ENCODE measurements at regions not wholly inside any gene's neighbourhood (a gene's known extent, or its start where the extent isn't known, plus 50 kb on each side); places are given as distances from the start of the nearest gene placed in this dataset.
"Not testable (repeated sequence)": the region's sequence is repeated elsewhere in the genome, so short reads cannot be mapped to it uniquely, and the experiment has no call there.

DNA sequence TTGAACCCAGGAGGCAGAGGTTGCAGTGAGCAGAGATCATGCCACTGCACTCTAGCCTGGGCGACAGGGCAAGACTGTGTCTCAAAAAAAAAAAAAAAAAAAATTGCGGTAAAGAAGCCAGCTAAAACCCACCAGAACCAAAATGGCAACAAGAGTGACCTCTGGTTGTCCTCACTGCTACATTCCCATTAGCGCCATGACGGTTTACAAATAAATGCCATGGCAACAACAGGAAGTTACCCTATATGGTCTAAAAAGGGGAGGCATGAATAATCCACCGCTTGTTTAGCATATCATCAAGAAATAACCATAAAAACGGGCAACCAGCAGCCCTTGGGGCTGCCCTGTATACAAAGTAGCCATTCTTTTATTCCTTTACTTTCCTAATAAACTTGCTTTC is 242.4 kb downstream of the SKIDA1 start:
- FAIRE-seq; H3K36me3 ChIP-seq (ENCODE audit: control insufficient read depth in 3 of 3, insufficient read depth in 2 of 3, low read depth in 1 of 3, low read length in 3 of 3); DNase-seq; H3K4me1 ChIP-seq (ENCODE audit: control insufficient read depth in 3 of 3, insufficient read depth in 2 of 3, low read depth in 1 of 3, low read length in 2 of 3); H3K27me3 ChIP-seq (ENCODE audit: control insufficient read depth in 3 of 3, insufficient read depth in 3 of 3, low read length in 3 of 3); H3K9me3 ChIP-seq (ENCODE audit: control insufficient read depth in 2 of 2, insufficient read depth in 1 of 2, low read depth in 1 of 2, low read length in 1 of 2); H3K4me3 ChIP-seq (ENCODE audit: low read depth in 1 of 3, low read length in 3 of 3); H3K27ac ChIP-seq (ENCODE audit: low read depth in 1 of 3, low read length in 2 of 3): not testable (repeated sequence)
- 68 to 84% (median 69%) methylated on average over 6 of the region's 6 CpGs for WGBS, 3 donors

DNA sequence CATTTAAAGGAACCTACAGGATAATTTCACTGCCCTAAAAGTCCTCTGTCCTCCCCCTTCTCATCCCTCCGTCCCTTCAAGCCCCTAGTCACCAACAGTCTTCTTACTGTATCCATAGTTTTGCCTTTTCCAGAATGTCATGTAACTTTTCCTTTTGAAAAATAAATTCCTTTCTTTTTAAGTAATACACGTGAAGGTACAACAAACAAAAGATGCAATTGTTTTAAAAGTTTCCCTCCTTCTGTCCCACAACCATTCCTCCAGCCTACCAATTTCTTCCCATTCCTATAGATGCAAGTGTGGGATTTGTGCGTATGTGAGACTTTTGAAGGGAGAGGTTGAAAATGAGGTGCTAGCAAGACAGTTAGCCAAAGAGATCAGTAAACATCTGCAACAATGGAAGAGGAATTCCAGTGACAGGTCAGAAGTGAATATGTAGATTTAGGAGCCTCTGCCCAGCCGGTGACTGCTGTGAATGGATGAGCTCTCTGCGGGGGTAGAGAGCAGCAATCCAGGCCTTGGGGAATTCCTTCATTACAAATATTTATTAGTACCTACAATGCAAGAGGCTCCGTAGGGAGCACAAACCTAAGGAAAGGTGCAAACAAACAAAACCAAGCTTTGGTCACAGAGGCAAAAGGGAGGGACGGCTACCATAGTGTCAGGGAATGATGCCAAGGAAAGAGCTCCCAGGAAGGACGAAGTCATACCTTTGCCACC is 243.6 kb downstream of the SKIDA1 start:
- Histone ChIP-seq H3K4me1 (ENCODE audit: control insufficient read depth in 3 of 3, insufficient read depth in 2 of 3, low read depth in 1 of 3, low read length in 2 of 3) (no peaks in the 10 kb centered on the region), H3K27me3 (ENCODE audit: control insufficient read depth in 3 of 3, insufficient read depth in 3 of 3, low read length in 3 of 3) (peaks cover 0 to 2% (median 0%) of the 10 kb centered on the region in 3 donors), H3K27ac (ENCODE audit: low read depth in 1 of 3, low read length in 2 of 3) (no peak overlapping the region), H3K9me3 (ENCODE audit: control insufficient read depth in 2 of 2, insufficient read depth in 1 of 2, low read depth in 1 of 2, low read length in 1 of 2) (peaks cover 0 to 3% of the 10 kb centered on the region in 2 donors), H3K4me3 (ENCODE audit: low read depth in 1 of 3, low read length in 3 of 3) (no peak overlapping the region), H3K36me3 (ENCODE audit: control insufficient read depth in 3 of 3, insufficient read depth in 2 of 3, low read depth in 1 of 3, low read length in 3 of 3) (no peaks in the 10 kb centered on the region)
- 56 to 75% (median 66%) methylated on average over 8 of the region's 8 CpGs for WGBS, 3 donors
- DNase-seq (no peak), FAIRE-seq (no peak)

DNA sequence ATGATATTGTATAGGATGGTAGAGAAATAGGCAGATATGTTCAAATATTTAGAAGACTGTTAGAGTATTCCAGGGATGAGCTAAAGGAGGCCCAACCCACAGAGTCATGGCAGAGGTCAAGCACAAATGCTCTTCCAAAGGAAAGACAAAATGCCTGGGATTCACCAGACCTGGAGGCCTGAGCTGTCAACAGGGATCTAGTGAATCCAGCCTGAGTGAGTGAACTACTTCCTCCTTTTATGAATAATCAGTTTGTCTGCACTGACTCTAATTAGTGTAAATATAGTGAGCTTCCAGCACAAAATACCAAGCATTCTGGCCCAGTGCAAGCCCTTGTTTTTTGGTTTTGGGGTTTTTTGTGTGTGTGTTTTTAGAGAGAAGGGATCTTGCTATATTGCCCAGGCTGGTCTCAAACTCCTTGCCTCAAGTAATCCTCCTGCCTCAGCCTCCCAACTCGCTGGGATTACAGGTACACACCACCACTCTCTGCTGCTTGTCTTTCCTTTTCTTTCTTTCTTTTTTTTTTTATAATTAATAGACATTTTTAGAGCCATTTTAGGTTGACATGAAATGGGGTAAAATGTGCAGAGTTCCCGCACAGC is 244.4 kb downstream of the SKIDA1 start:
- Histone ChIP-seq H3K36me3 (ENCODE audit: control insufficient read depth in 3 of 3, insufficient read depth in 2 of 3, low read depth in 1 of 3, low read length in 3 of 3) (no peaks in the 10 kb centered on the region), H3K4me3 (ENCODE audit: low read depth in 1 of 3, low read length in 3 of 3) (no peak overlapping the region), H3K27me3 (ENCODE audit: control insufficient read depth in 3 of 3, insufficient read depth in 3 of 3, low read length in 3 of 3) (peaks cover 0 to 2% (median 0%) of the 10 kb centered on the region in 3 donors), H3K9me3 (ENCODE audit: control insufficient read depth in 2 of 2, insufficient read depth in 1 of 2, low read depth in 1 of 2, low read length in 1 of 2) (no peaks in the 10 kb centered on the region), H3K4me1 (ENCODE audit: control insufficient read depth in 3 of 3, insufficient read depth in 2 of 3, low read depth in 1 of 3, low read length in 2 of 3) (no peaks in the 10 kb centered on the region), H3K27ac (ENCODE audit: low read depth in 1 of 3, low read length in 2 of 3) (no peak overlapping the region)
- 70 to 85% (median 73%) methylated on average over 2 of the region's 2 CpGs for WGBS, 3 donors
- DNase-seq: no peak
- FAIRE-seq: no peak

DNA sequence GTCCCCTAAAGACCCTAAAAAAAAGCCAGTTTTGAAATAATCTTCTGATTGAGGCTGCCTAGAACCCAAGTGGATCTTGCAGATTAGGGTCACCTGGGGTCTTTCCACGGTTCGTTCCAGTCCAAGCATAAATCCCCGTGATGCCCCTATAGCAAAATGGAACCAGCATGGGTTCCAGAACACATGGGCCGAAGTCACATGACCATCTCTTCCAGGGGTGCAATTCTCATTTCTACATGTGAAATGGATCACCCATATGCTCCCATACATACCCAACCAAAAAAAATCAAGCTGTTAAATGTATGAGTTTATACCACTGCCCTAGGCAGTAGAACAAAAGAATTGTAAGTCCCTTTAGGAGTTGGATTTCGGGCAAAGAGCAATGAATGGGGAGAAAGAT is 245.4 kb downstream of the SKIDA1 start:
- Histone ChIP-seq H3K27me3 (ENCODE audit: control insufficient read depth in 3 of 3, insufficient read depth in 3 of 3, low read length in 3 of 3) (no peaks in the 10 kb centered on the region), H3K4me3 (ENCODE audit: low read depth in 1 of 3, low read length in 3 of 3) (no peak overlapping the region), H3K9me3 (ENCODE audit: control insufficient read depth in 2 of 2, insufficient read depth in 1 of 2, low read depth in 1 of 2, low read length in 1 of 2) (peaks cover 0 to under 1% of the 10 kb centered on the region in 2 donors), H3K4me1 (ENCODE audit: control insufficient read depth in 3 of 3, insufficient read depth in 2 of 3, low read depth in 1 of 3, low read length in 2 of 3) (no peaks in the 10 kb centered on the region), H3K36me3 (ENCODE audit: control insufficient read depth in 3 of 3, insufficient read depth in 2 of 3, low read depth in 1 of 3, low read length in 3 of 3) (no peaks in the 10 kb centered on the region), H3K27ac (ENCODE audit: low read depth in 1 of 3, low read length in 2 of 3) (no peak overlapping the region)
- WGBS, 3 donors: 86 to 94% (median 89%) methylated on average over 5 of the region's 5 CpGs
- DNase-seq: no peak
- no peak for FAIRE-seq

DNA sequence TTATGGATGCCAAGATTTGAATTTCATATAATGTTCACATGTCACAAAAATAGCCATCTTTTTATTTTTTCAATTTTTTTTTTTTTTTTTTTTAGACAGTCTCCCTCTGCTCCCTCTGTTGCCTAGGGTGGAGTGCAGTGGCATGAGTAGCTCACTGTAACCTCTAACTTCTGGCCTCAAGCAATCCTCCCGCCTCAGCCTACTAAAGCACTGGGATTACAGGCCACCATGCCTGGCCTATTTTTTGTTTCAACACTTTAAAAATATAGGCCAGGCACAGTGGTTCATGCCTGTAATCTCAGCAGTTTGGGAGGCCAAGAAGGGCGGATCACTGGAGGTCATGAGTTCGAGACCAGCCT is 246.3 kb downstream of the SKIDA1 start:
- Histone ChIP-seq H3K36me3 (ENCODE audit: control insufficient read depth in 3 of 3, insufficient read depth in 2 of 3, low read depth in 1 of 3, low read length in 3 of 3) (no peaks in the 10 kb centered on the region), H3K27me3 (ENCODE audit: control insufficient read depth in 3 of 3, insufficient read depth in 3 of 3, low read length in 3 of 3) (no peaks in the 10 kb centered on the region), H3K9me3 (ENCODE audit: control insufficient read depth in 2 of 2, insufficient read depth in 1 of 2, low read depth in 1 of 2, low read length in 1 of 2) (peaks cover 0 to 4% of the 10 kb centered on the region in 2 donors), H3K4me1 (ENCODE audit: control insufficient read depth in 3 of 3, insufficient read depth in 2 of 3, low read depth in 1 of 3, low read length in 2 of 3) (no peaks in the 10 kb centered on the region), H3K27ac (ENCODE audit: low read depth in 1 of 3, low read length in 2 of 3) (no peak overlapping the region), H3K4me3 (ENCODE audit: low read depth in 1 of 3, low read length in 3 of 3) (no peak overlapping the region)
- DNase-seq (no peak), FAIRE-seq (no peak)
- 87 to 97% (median 93%) methylated on average over 3 of the region's 3 CpGs for WGBS, 3 donors

DNA sequence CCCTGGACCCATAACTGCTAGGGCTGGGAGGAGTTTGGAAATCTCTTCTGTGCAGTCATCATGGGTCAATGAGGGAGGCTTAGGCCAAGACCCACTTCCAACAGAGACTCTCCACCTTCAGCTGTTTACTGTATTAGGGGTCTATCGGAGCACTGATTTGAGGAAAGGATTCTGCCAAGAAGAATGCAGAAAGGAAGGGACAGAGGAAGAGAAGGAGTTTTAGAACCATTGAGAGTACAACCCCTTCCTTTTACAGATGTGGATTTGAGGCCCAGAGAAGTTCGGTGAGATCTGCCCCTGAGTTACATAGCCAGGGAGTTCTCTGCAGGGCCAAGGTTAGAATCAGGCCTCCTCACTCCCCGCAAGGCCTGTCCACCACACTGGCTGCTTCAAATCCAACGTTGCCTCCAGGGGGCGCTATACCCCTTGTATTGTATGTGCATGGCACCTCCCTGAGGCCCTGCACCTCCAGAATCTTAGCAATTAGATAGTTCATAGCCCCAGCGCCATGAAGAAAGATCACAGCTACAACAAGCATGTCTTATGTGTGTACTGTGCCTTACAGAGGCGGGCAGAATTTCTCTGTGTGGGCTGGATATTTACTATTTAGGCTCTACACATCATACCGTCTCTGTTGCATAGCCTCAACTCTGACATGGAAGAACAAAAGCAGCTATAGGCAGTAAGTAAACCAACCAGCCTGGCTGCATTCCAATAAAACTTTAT is 246.8 kb downstream of the SKIDA1 start:
- H3K27me3 ChIP-seq (ENCODE audit: control insufficient read depth in 3 of 3, insufficient read depth in 3 of 3, low read length in 3 of 3): no peaks in the 10 kb centered on the region
- H3K9me3 ChIP-seq (ENCODE audit: control insufficient read depth in 2 of 2, insufficient read depth in 1 of 2, low read depth in 1 of 2, low read length in 1 of 2): peaks cover 0 to 4% of the 10 kb centered on the region in 2 donors
- H3K36me3 ChIP-seq (ENCODE audit: control insufficient read depth in 3 of 3, insufficient read depth in 2 of 3, low read depth in 1 of 3, low read length in 3 of 3): no peaks in the 10 kb centered on the region
- DNase-seq (peak; percentile 70 to 86), FAIRE-seq (no peak)
- H3K4me3 ChIP-seq (ENCODE audit: low read depth in 1 of 3, low read length in 3 of 3): no peak overlapping the region
- no peaks in the 10 kb centered on the region for H3K4me1 ChIP-seq (ENCODE audit: control insufficient read depth in 3 of 3, insufficient read depth in 2 of 3, low read depth in 1 of 3, low read length in 2 of 3)
- 40 to 49% (median 44%) methylated on average over 8 of the region's 8 CpGs for WGBS, 3 donors
- no peak overlapping the region for H3K27ac ChIP-seq (ENCODE audit: low read depth in 1 of 3, low read length in 2 of 3)

DNA sequence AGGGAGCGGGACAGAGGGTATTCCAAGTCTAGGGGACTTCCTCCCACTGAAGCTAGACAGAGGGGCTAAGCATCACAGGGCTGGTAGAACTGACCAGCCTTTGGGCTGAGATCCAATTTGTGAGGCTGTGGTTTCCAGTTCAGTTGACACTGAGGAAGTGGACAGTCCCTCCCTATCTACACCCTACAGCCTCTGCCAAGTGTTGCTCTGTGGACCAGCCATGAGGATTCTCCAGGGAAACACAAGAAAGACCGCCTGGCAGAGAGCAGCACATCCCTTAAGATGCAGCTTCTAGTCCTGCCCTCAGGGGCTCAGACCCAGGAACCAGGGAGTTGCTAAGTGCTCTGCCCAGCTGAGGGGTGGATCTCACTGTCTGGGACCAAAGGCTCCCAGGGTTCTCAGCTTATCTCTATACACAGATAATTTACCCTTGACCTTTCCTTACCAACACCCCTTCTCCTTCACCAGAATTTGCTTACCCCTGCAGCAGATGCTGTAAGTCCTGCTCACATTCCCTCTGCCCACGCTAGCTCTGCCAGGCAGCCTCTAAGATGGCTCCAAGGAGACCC is 252.0 kb downstream of the SKIDA1 start:
- Histone ChIP-seq H3K4me3 (ENCODE audit: low read depth in 1 of 3, low read length in 3 of 3) (no peak overlapping the region), H3K4me1 (ENCODE audit: control insufficient read depth in 3 of 3, insufficient read depth in 2 of 3, low read depth in 1 of 3, low read length in 2 of 3) (no peaks in the 10 kb centered on the region), H3K27ac (ENCODE audit: low read depth in 1 of 3, low read length in 2 of 3) (no peak overlapping the region), H3K9me3 (ENCODE audit: control insufficient read depth in 2 of 2, insufficient read depth in 1 of 2, low read depth in 1 of 2, low read length in 1 of 2) (peaks cover 0 to 4% of the 10 kb centered on the region in 2 donors), H3K27me3 (ENCODE audit: control insufficient read depth in 3 of 3, insufficient read depth in 3 of 3, low read length in 3 of 3) (no peaks in the 10 kb centered on the region), H3K36me3 (ENCODE audit: control insufficient read depth in 3 of 3, insufficient read depth in 2 of 3, low read depth in 1 of 3, low read length in 3 of 3) (no peaks in the 10 kb centered on the region)
- no peak for FAIRE-seq
- WGBS, 3 donors: 82 to 89% (median 89%) methylated on average over 3 of the region's 3 CpGs
- DNase-seq: no peak

DNA sequence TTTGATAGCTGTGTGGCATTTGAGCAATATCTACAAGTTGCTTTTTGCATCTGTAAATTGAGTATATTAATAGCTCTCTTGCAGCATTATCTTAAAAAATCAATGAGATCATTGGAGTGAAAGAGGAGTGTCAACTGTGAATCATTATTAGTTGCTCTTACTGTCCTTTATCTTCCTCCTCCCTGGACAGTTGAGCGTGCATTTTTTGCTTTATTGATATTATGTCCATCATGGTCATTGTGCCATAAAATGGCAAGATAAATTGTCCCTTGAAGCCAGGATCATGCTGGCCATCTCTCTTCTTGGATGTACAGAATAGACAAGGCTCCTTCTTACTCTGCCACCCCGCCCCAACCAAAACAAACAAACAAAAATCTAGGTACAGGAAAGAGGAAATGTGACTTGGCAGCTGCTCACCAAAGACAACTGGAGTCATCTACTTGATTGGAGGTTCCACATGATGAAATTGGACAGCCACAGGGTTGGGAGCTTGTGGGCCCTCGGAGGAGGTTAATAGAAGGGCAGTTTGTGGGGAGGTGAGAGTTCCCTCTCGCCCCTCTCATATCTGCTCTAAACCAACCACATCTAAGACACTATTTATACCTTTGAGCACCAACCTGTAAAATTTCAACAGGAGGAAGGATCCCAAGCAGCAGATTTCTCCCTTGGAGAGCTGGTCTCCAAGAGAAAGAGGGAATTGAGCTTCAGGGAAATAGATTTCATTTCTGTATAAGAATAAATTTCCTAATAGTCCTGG is 252.7 kb downstream of the SKIDA1 start:
- FAIRE-seq (no peak), DNase-seq (no peak)
- Histone ChIP-seq H3K4me1 (ENCODE audit: control insufficient read depth in 3 of 3, insufficient read depth in 2 of 3, low read depth in 1 of 3, low read length in 2 of 3) (no peaks in the 10 kb centered on the region), H3K36me3 (ENCODE audit: control insufficient read depth in 3 of 3, insufficient read depth in 2 of 3, low read depth in 1 of 3, low read length in 3 of 3) (no peaks in the 10 kb centered on the region), H3K9me3 (ENCODE audit: control insufficient read depth in 2 of 2, insufficient read depth in 1 of 2, low read depth in 1 of 2, low read length in 1 of 2) (peaks cover 0 to 4% of the 10 kb centered on the region in 2 donors), H3K27me3 (ENCODE audit: control insufficient read depth in 3 of 3, insufficient read depth in 3 of 3, low read length in 3 of 3) (no peaks in the 10 kb centered on the region), H3K4me3 (ENCODE audit: low read depth in 1 of 3, low read length in 3 of 3) (no peak overlapping the region), H3K27ac (ENCODE audit: low read depth in 1 of 3, low read length in 2 of 3) (no peak overlapping the region)
- 62 to 73% (median 65%) methylated on average over 4 of the region's 4 CpGs for WGBS, 3 donors

Data from small intestine (tissue), 7 donors.